ENCODE measurements at regions not wholly inside any gene's neighbourhood (a gene's known extent, or its start where the extent isn't known, plus 50 kb on each side); places are given as distances from the start of the nearest gene placed in this dataset.

DNA sequence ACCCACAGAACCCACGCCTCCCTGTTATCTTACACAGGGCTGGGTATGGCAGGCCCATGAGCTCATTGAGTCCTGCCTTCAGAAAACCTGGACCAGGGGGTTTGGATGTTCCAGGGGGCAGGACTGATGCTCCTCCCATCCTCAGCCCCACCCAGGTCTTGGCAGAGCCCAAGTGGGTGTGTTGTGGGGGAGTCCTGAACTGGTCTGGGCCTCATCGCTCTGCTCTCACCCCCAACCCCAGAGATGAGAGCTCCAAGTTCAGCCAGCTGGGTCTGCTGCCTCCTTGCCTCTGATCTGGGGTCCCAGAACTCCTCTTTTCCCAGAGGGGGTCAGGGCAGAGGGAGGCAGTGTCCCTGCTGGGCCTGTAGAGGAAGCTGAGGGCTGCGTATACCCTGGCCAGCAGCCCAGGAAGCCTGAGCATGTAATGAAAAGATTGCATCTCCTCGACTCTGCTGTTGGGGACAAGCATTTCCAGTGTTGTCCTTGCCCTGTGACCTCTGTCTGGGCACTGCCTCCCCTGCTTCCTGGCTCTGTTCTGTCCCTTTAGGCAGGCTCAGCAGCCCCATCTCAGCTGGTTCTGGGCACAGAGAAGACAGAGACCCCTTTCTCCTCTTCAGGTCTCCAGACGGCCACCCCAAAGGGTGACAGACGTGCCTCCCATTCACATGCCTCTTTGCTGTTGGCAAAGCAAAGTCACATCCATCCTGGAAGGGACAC, 54.7 kb upstream of the EPS8L3 start:
- TF ChIP-seq ZNF219 (CRISPR knock-in tag; IDR thresholded peaks at IDR 0.05; ENCODE audit: borderline replicate concordance) (no peak), NFATC4 (CRISPR knock-in tag; IDR thresholded peaks at IDR 0.05) (no peak), SP1 (CRISPR knock-in tag; conservative IDR thresholded peaks at IDR 0.05) (no peak), EMX1 (CRISPR knock-in tag; IDR thresholded peaks at IDR 0.05) (no peak), TEAD4 (CRISPR knock-in tag; IDR thresholded peaks at IDR 0.05) (no peak), AFF4 (CRISPR knock-in tag; IDR thresholded peaks at IDR 0.05; ENCODE audit: borderline replicate concordance) (no peak), ZNF317 (CRISPR knock-in tag; IDR thresholded peaks at IDR 0.05; ENCODE audit: borderline replicate concordance, low read depth) (no peak), GTF2I (CRISPR knock-in tag; conservative IDR thresholded peaks at IDR 0.05) (no peak), USF2 (CRISPR knock-in tag; IDR thresholded peaks at IDR 0.05) (no peak), ZNF121 (CRISPR knock-in tag; IDR thresholded peaks at IDR 0.05) (no peak), MAX (CRISPR knock-in tag; IDR thresholded peaks at IDR 0.05) (no peak), ETV6 (CRISPR knock-in tag; IDR thresholded peaks at IDR 0.05) (no peak), PRRX2 (CRISPR knock-in tag; IDR thresholded peaks at IDR 0.05) (no peak), ZNF281 (CRISPR knock-in tag; IDR thresholded peaks at IDR 0.05) (no peak)
- TF ChIP-seq, protein P1, sequence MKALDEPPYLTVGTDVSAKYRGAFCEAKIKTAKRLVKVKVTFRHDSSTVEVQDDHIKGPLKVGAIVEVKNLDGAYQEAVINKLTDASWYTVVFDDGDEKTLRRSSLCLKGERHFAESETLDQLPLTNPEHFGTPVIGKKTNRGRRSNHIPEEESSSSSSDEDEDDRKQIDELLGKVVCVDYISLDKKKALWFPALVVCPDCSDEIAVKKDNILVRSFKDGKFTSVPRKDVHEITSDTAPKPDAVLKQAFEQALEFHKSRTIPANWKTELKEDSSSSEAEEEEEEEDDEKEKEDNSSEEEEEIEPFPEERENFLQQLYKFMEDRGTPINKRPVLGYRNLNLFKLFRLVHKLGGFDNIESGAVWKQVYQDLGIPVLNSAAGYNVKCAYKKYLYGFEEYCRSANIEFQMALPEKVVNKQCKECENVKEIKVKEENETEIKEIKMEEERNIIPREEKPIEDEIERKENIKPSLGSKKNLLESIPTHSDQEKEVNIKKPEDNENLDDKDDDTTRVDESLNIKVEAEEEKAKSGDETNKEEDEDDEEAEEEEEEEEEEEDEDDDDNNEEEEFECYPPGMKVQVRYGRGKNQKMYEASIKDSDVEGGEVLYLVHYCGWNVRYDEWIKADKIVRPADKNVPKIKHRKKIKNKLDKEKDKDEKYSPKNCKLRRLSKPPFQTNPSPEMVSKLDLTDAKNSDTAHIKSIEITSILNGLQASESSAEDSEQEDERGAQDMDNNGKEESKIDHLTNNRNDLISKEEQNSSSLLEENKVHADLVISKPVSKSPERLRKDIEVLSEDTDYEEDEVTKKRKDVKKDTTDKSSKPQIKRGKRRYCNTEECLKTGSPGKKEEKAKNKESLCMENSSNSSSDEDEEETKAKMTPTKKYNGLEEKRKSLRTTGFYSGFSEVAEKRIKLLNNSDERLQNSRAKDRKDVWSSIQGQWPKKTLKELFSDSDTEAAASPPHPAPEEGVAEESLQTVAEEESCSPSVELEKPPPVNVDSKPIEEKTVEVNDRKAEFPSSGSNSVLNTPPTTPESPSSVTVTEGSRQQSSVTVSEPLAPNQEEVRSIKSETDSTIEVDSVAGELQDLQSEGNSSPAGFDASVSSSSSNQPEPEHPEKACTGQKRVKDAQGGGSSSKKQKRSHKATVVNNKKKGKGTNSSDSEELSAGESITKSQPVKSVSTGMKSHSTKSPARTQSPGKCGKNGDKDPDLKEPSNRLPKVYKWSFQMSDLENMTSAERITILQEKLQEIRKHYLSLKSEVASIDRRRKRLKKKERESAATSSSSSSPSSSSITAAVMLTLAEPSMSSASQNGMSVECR (CRISPR knock-in tag; IDR thresholded peaks at IDR 0.05; ENCODE audit: borderline replicate concordance) = no peak
- TF ChIP-seq, protein P2, sequence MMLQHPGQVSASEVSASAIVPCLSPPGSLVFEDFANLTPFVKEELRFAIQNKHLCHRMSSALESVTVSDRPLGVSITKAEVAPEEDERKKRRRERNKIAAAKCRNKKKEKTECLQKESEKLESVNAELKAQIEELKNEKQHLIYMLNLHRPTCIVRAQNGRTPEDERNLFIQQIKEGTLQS (CRISPR knock-in tag; conservative IDR thresholded peaks at IDR 0.05) = no peak
- TF ChIP-seq, protein P3, sequence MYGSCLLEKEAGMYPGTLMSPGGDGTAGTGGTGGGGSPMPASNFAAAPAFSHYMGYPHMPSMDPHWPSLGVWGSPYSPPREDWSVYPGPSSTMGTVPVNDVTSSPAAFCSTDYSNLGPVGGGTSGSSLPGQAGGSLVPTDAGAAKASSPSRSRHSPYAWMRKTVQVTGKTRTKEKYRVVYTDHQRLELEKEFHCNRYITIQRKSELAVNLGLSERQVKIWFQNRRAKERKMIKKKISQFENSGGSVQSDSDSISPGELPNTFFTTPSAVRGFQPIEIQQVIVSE (CRISPR knock-in tag; IDR thresholded peaks at IDR 0.05; ENCODE audit: borderline replicate concordance) = no peak
- CTCF ChIA-PET = interaction anchor here (1.1 to 1.5 kb wide), 3 partner anchors 28 to 242 kb away, joined by 3 read pairs; partner anchors contain the start of gene AHCYL1
- H3K27me3 Mint-ChIP-seq (ENCODE audit: low read depth) = no peaks in the 10 kb centered on the region; the same call in 1 of the 2 replicates
- no peak overlapping the region for H3K27ac Mint-ChIP-seq
- H3K36me3 Mint-ChIP-seq = peaks cover 9% of the 10 kb centered on the region
- H3K9me3 Mint-ChIP-seq = peaks cover 17% of the 10 kb centered on the region
- H3K4me3 Mint-ChIP-seq = no peak overlapping the region
- POLR2A ChIA-PET = no interaction called here
- peaks cover 1% of the 10 kb centered on the region; the same call in 1 of the 2 replicates for H3K4me1 Mint-ChIP-seq
- DNase-seq (ENCODE audit: low spot score) = no peak
- ATAC-seq = no peak
